Activated CD4-positive, alpha-beta T cell treated with anti-CD3 and anti-CD28 coated beads, Interleukin-2, amount 10 ng/mL, durations not matched to agents 7 days and 5 days (primary cell): ENCODE measurements at regions not wholly inside any gene's neighbourhood (a gene's known extent, or its start where the extent isn't known, plus 50 kb on each side); places are given as distances from the start of the nearest gene placed in this dataset.

Experiments
- CTCF ChIA-PET: fragments of 350-600 bp; sonication (Branson Sonifier 250); formaldehyde crosslinking; loops from one replicate; lab custom pipeline; 2021; ENCODE audit warnings: antibody characterized with exemption; lab: Charles Lee
- POLR2A ChIA-PET: fragments of 350-600 bp; sonication (Branson Sonifier 250); formaldehyde crosslinking; loops from one replicate; lab custom pipeline; 2021; ENCODE audit warnings: antibody characterized with exemption; lab: Charles Lee
- DNase-seq: peaks from one replicate; pipeline ENCODE4 v3.0.0-alpha.2; 2020
- H3K27ac Mint-ChIP-seq: one replicate; pipeline ENCODE4 v1.8.0; 2021; ENCODE audit warnings: mild to moderate bottlenecking, moderate library complexity, mixed read lengths
- H3K27me3 Mint-ChIP-seq: one replicate; pipeline ENCODE4 v1.8.0; 2021; ENCODE audit warnings: mixed read lengths
- H3K36me3 Mint-ChIP-seq: one replicate; pipeline ENCODE4 v1.8.0; 2021; ENCODE audit warnings: low read depth, mixed read lengths
- H3K4me1 Mint-ChIP-seq: one replicate; pipeline ENCODE4 v1.8.0; 2021; ENCODE audit warnings: mixed read lengths
- H3K4me3 Mint-ChIP-seq: one replicate; pipeline ENCODE4 v1.8.0; 2021; ENCODE audit warnings: mild to moderate bottlenecking, moderate library complexity, mixed read lengths
- H3K9me3 Mint-ChIP-seq: one replicate; pipeline ENCODE4 v1.8.0; 2021; ENCODE audit warnings: mixed read lengths

- no peak for DNase-seq
- no peaks in the 10 kb centered on the region for H3K9me3 Mint-ChIP-seq
- H3K36me3 Mint-ChIP-seq, result no peaks in the 10 kb centered on the region
- no peak overlapping the region for H3K4me3 Mint-ChIP-seq
- H3K27me3 Mint-ChIP-seq, result no peaks in the 10 kb centered on the region
- H3K27ac Mint-ChIP-seq, result no peak overlapping the region
- ChIA-PET CTCF (interaction anchor here (0.9 kb wide), 1 partner anchor 14 kb away, joined by 4 read pairs; no protein-coding TSS in a partner anchor), POLR2A (no interaction called here)
- H3K4me1 Mint-ChIP-seq, result no peaks in the 10 kb centered on the region
Measured at GRCh38 chrX:44470816-44471215, 71.8 kb downstream of the FUNDC1 start.

- Mint-ChIP-seq H3K36me3 (no peaks in the 10 kb centered on the region), H3K4me3 (no peak overlapping the region), H3K9me3 (peaks cover 7% of the 10 kb centered on the region), H3K4me1 (no peaks in the 10 kb centered on the region), H3K27ac (no peak overlapping the region), H3K27me3 (no peaks in the 10 kb centered on the region)
- ChIA-PET CTCF (no interaction called here), POLR2A (no interaction called here)
- no peak for DNase-seq
Measured at GRCh38 chrX:44462850-44463249, 79.8 kb downstream of the FUNDC1 start.

- Mint-ChIP-seq H3K36me3 (no peaks in the 10 kb centered on the region), H3K27ac (no peak overlapping the region), H3K27me3 (no peaks in the 10 kb centered on the region), H3K9me3 (peaks cover 7% of the 10 kb centered on the region), H3K4me3 (no peak overlapping the region), H3K4me1 (no peaks in the 10 kb centered on the region)
- CTCF ChIA-PET, result no interaction called here
- POLR2A ChIA-PET, result no interaction called here
- no peak for DNase-seq
Measured at GRCh38 chrX:44459501-44459900, 83.2 kb downstream of the FUNDC1 start.

GRCh38 chrX:44456685-44457084 is 86.0 kb downstream of the FUNDC1 start:
- CTCF ChIA-PET, result no interaction called here
- no peaks in the 10 kb centered on the region for H3K4me1 Mint-ChIP-seq
- no peaks in the 10 kb centered on the region for H3K36me3 Mint-ChIP-seq
- no peak overlapping the region for H3K4me3 Mint-ChIP-seq
- no peak for DNase-seq
- no peaks in the 10 kb centered on the region for H3K27me3 Mint-ChIP-seq
- H3K27ac Mint-ChIP-seq, result no peak overlapping the region
- POLR2A ChIA-PET, result no interaction called here
- peaks cover 3% of the 10 kb centered on the region for H3K9me3 Mint-ChIP-seq

- Mint-ChIP-seq H3K27me3 (no peaks in the 10 kb centered on the region), H3K4me1 (no peaks in the 10 kb centered on the region), H3K4me3 (no peak overlapping the region), H3K9me3 (no peaks in the 10 kb centered on the region), H3K36me3 (no peaks in the 10 kb centered on the region), H3K27ac (no peak overlapping the region)
- ChIA-PET CTCF (no interaction called here), POLR2A (no interaction called here)
- no peak for DNase-seq
Measured at GRCh38 chrX:44451056-44451455, 91.6 kb downstream of the FUNDC1 start.

GRCh38 chrX:44447214-44447613 is 95.4 kb downstream of the FUNDC1 start:
- Mint-ChIP-seq H3K36me3 (no peaks in the 10 kb centered on the region), H3K4me1 (no peaks in the 10 kb centered on the region), H3K27ac (no peak overlapping the region), H3K27me3 (no peaks in the 10 kb centered on the region), H3K9me3 (no peaks in the 10 kb centered on the region), H3K4me3 (no peak overlapping the region)
- DNase-seq, result no peak
- POLR2A ChIA-PET, result no interaction called here
- CTCF ChIA-PET, result no interaction called here

GRCh38 chrX:44440006-44440405 is 96.5 kb upstream of the EFHC2 start:
- DNase-seq, result no peak
- Mint-ChIP-seq H3K27me3 (no peaks in the 10 kb centered on the region), H3K36me3 (no peaks in the 10 kb centered on the region), H3K9me3 (no peaks in the 10 kb centered on the region), H3K27ac (no peak overlapping the region), H3K4me3 (no peak overlapping the region), H3K4me1 (no peaks in the 10 kb centered on the region)
- ChIA-PET POLR2A (no interaction called here), CTCF (no interaction called here)

- H3K27me3 Mint-ChIP-seq, result no peaks in the 10 kb centered on the region
- H3K9me3 Mint-ChIP-seq, result no peaks in the 10 kb centered on the region
- H3K4me1 Mint-ChIP-seq, result no peaks in the 10 kb centered on the region
- H3K27ac Mint-ChIP-seq, result no peak overlapping the region
- ChIA-PET CTCF (no interaction called here), POLR2A (no interaction called here)
- no peak for DNase-seq
- no peaks in the 10 kb centered on the region for H3K36me3 Mint-ChIP-seq
- H3K4me3 Mint-ChIP-seq, result no peak overlapping the region
Measured at GRCh38 chrX:44439242-44439794, 95.8 kb upstream of the EFHC2 start.

- DNase-seq, result no peak
- no peaks in the 10 kb centered on the region for H3K4me1 Mint-ChIP-seq
- H3K36me3 Mint-ChIP-seq, result no peaks in the 10 kb centered on the region
- H3K27ac Mint-ChIP-seq, result no peak overlapping the region
- H3K4me3 Mint-ChIP-seq, result no peak overlapping the region
- H3K9me3 Mint-ChIP-seq, result no peaks in the 10 kb centered on the region
- H3K27me3 Mint-ChIP-seq, result no peaks in the 10 kb centered on the region
- CTCF ChIA-PET, result no interaction called here
- POLR2A ChIA-PET, result no interaction called here
Measured at GRCh38 chrX:44435047-44435446, 91.6 kb upstream of the EFHC2 start.

GRCh38 chrX:44433556-44433955 is 90.1 kb upstream of the EFHC2 start:
- H3K4me3 Mint-ChIP-seq, result no peak overlapping the region
- H3K4me1 Mint-ChIP-seq, result no peaks in the 10 kb centered on the region
- no peaks in the 10 kb centered on the region for H3K9me3 Mint-ChIP-seq
- ChIA-PET CTCF (no interaction called here), POLR2A (no interaction called here)
- no peaks in the 10 kb centered on the region for H3K36me3 Mint-ChIP-seq
- no peaks in the 10 kb centered on the region for H3K27me3 Mint-ChIP-seq
- no peak for DNase-seq
- no peak overlapping the region for H3K27ac Mint-ChIP-seq

GRCh38 chrX:44432641-44433040 is 89.2 kb upstream of the EFHC2 start:
- CTCF ChIA-PET, result no interaction called here
- H3K4me1 Mint-ChIP-seq, result no peaks in the 10 kb centered on the region
- POLR2A ChIA-PET, result no interaction called here

GRCh38 chrX:44431194-44431593 is 87.7 kb upstream of the EFHC2 start:
- DNase-seq, result no peak
- Mint-ChIP-seq H3K27ac (no peak overlapping the region), H3K9me3 (no peaks in the 10 kb centered on the region), H3K36me3 (no peaks in the 10 kb centered on the region), H3K27me3 (no peaks in the 10 kb centered on the region), H3K4me3 (no peak overlapping the region), H3K4me1 (no peaks in the 10 kb centered on the region)
- CTCF ChIA-PET, result no interaction called here
- POLR2A ChIA-PET, result no interaction called here

More at GRCh38 chrX:44432641-44433040, 89.2 kb upstream of the EFHC2 start:
- no peak overlapping the region for H3K27ac Mint-ChIP-seq
- no peaks in the 10 kb centered on the region for H3K9me3 Mint-ChIP-seq
- DNase-seq, result peak; percentile 6
- no peaks in the 10 kb centered on the region for H3K27me3 Mint-ChIP-seq
- H3K4me3 Mint-ChIP-seq, result no peak overlapping the region
- H3K36me3 Mint-ChIP-seq, result no peaks in the 10 kb centered on the region

GRCh38 chrX:44428989-44429627 is 85.6 kb upstream of the EFHC2 start:
- POLR2A ChIA-PET, result no interaction called here
- Mint-ChIP-seq H3K36me3 (no peaks in the 10 kb centered on the region), H3K9me3 (no peaks in the 10 kb centered on the region), H3K27ac (no peak overlapping the region), H3K4me3 (no peak overlapping the region), H3K4me1 (no peaks in the 10 kb centered on the region), H3K27me3 (no peaks in the 10 kb centered on the region)
- CTCF ChIA-PET, result no interaction called here
- no peak for DNase-seq

GRCh38 chrX:44422631-44423030 is 79.2 kb upstream of the EFHC2 start:
- DNase-seq, result no peak
- Mint-ChIP-seq H3K27me3 (no peaks in the 10 kb centered on the region), H3K27ac (no peak overlapping the region), H3K4me3 (no peak overlapping the region), H3K9me3 (no peaks in the 10 kb centered on the region), H3K4me1 (no peaks in the 10 kb centered on the region), H3K36me3 (no peaks in the 10 kb centered on the region)
- CTCF ChIA-PET, result no interaction called here
- POLR2A ChIA-PET, result no interaction called here
